MM.1S (cell line): ENCODE measurements at regions not wholly inside any gene's neighbourhood (a gene's known extent, or its start where the extent isn't known, plus 50 kb on each side); places are given as distances from the start of the nearest gene placed in this dataset.

ENCODE experiments used
- DNase-seq: peaks from one replicate; pipeline ENCODE4 v3.0.0-alpha.2; 2015
- H2AFZ ChIP-seq: fragments of 300-600 bp; sonication (generic); 2 replicates; pipeline ENCODE4 v1.6.0; 2016; ENCODE audit warnings: antibody characterized with exemption, low read length
- H3F3A ChIP-seq: fragments of 300-600 bp; sonication (generic); 2 replicates; pipeline ENCODE4 v1.6.1; 2016; ENCODE audit warnings: mild to moderate bottlenecking, antibody characterized with exemption, low read length, moderate library complexity, mixed read lengths; ENCODE audit not compliant: insufficient read depth
- H3K27ac ChIP-seq: fragments of 300-600 bp; sonication (generic); 2 replicates; pipeline ENCODE4 v1.5.1; 2016; ENCODE audit warnings: mild to moderate bottlenecking, low read length
- H3K27me3 ChIP-seq: fragments of 300-600 bp; sonication (generic); replicated peaks from 2 replicates; pipeline ENCODE4 v1.6.0; 2016; ENCODE audit warnings: low read length; ENCODE audit not compliant: insufficient read depth
- H3K36me3 ChIP-seq: fragments of 300-600 bp; sonication (generic); replicated peaks from 2 replicates; pipeline ENCODE4 v1.6.1; 2016; ENCODE audit warnings: mild to moderate bottlenecking, low read length, mixed read lengths; ENCODE audit not compliant: insufficient read depth
- H3K4me1 ChIP-seq: fragments of 300-600 bp; sonication (generic); 2 replicates; pipeline ENCODE4 v1.6.1; 2016; ENCODE audit warnings: low read length, mixed read lengths
- H3K4me2 ChIP-seq: fragments of 300-600 bp; sonication (generic); 2 replicates; pipeline ENCODE4 v1.6.0; 2016; ENCODE audit warnings: low read depth, low read length
- H3K4me3 ChIP-seq: fragments of 300-600 bp; sonication (generic); 2 replicates; pipeline ENCODE4 v1.5.1; 2016; ENCODE audit warnings: low read length, mixed read lengths
- H3K79me2 ChIP-seq: fragments of 300-600 bp; sonication (generic); 2 replicates; pipeline ENCODE4 v1.6.1; 2016; ENCODE audit warnings: mixed run types, low read length, mixed read lengths
- H3K9ac ChIP-seq: fragments of 300-600 bp; sonication (generic); 2 replicates; pipeline ENCODE4 v1.6.1; 2016; ENCODE audit warnings: low read length, mixed read lengths
- H3K9me2 ChIP-seq: fragments of 300-600 bp; sonication (generic); replicated peaks from 2 replicates; pipeline ENCODE4 v1.6.1; 2016; ENCODE audit warnings: mild to moderate bottlenecking, low read length, mixed read lengths; ENCODE audit not compliant: insufficient read depth
- H3K9me3 ChIP-seq: fragments of 300-600 bp; sonication (generic); replicated peaks from 2 replicates; pipeline ENCODE4 v1.6.1; 2016; ENCODE audit warnings: mild to moderate bottlenecking, low read length, mixed read lengths; ENCODE audit not compliant: insufficient read depth
- H4K20me1 ChIP-seq: fragments of 300-600 bp; sonication (generic); 2 replicates; pipeline ENCODE4 v1.6.1; 2016; ENCODE audit warnings: mild to moderate bottlenecking, low read length, moderate library complexity, mixed read lengths; ENCODE audit not compliant: insufficient read depth
- CTCF ChIP-seq: fragments of 300-600 bp; sonication (generic); IDR thresholded peaks from 2 replicates; pipeline ENCODE4 v1.5.1; 2016; ENCODE audit warnings: antibody characterized with exemption, low read length, mixed read lengths
- EZH2 ChIP-seq: fragments of 300-600 bp; sonication (generic); optimal IDR thresholded peaks from 2 replicates; pipeline ENCODE3; 2017; ENCODE audit warnings: low read depth, mild to moderate bottlenecking, antibody characterized with exemption, low read length, mixed read lengths
- EZH2phosphoT487 ChIP-seq: fragments of 300-600 bp; sonication (generic); IDR thresholded peaks from 2 replicates; pipeline ENCODE4 v1.6.1; 2018; ENCODE audit warnings: antibody characterized with exemption, low read length

- H3K9me2 ChIP-seq = no peaks in the 10 kb centered on the region
- no peaks in the 10 kb centered on the region for H3K79me2 ChIP-seq
- H3K4me3 ChIP-seq = no peak overlapping the region
- no peak overlapping the region for H3K4me2 ChIP-seq
- H3K9me3 ChIP-seq = no peaks in the 10 kb centered on the region
- H3K27ac ChIP-seq = no peak overlapping the region
- TF ChIP-seq CTCF (no peak), EZH2phosphoT487 (no peak), EZH2 (no peak)
- H3K4me1 ChIP-seq = no peaks in the 10 kb centered on the region
- no peaks in the 10 kb centered on the region for H3K36me3 ChIP-seq
- H4K20me1 ChIP-seq = no peaks in the 10 kb centered on the region
- H3K9ac ChIP-seq = no peak overlapping the region
- DNase-seq = no peak
- no peaks in the 10 kb centered on the region for H3F3A ChIP-seq
- H3K27me3 ChIP-seq = no peaks in the 10 kb centered on the region
- H2AFZ ChIP-seq = no peak overlapping the region
Measured at GRCh38 chr4:137451172-137451825, 81.0 kb downstream of the PCDH18 start.

DNA sequence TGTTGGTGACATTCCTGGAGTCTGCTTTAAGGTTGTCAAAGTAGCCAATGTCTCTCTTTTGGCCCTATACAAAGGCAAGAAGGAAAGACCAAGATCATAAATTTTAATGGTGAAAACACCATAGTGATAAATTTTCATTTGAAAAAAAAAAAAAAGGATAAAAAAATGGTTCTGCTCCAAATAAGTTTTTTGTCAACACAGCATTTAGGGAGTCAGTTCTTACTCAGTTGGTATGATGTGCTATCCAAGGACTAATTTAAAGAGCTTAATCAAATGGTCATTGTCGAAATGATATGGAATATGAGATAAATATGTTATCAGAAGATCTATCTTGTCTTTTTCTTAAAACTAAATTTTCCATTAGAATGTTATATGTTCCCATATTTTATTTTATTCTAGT is 83.9 kb downstream of the PCDH18 start:
- Histone ChIP-seq H4K20me1 (no peaks in the 10 kb centered on the region), H3K36me3 (no peaks in the 10 kb centered on the region), H3K9me2 (no peaks in the 10 kb centered on the region), H3K4me2 (no peak overlapping the region), H3K27me3 (no peaks in the 10 kb centered on the region), H3K9me3 (no peaks in the 10 kb centered on the region), H3K9ac (no peak overlapping the region), H3K4me3 (no peak overlapping the region), H2AFZ (no peak overlapping the region), H3K4me1 (no peaks in the 10 kb centered on the region), H3F3A (no peaks in the 10 kb centered on the region), H3K79me2 (no peaks in the 10 kb centered on the region), H3K27ac (no peak overlapping the region)
- no peak for DNase-seq
- TF ChIP-seq EZH2 (no peak), EZH2phosphoT487 (no peak), CTCF (no peak)

DNA sequence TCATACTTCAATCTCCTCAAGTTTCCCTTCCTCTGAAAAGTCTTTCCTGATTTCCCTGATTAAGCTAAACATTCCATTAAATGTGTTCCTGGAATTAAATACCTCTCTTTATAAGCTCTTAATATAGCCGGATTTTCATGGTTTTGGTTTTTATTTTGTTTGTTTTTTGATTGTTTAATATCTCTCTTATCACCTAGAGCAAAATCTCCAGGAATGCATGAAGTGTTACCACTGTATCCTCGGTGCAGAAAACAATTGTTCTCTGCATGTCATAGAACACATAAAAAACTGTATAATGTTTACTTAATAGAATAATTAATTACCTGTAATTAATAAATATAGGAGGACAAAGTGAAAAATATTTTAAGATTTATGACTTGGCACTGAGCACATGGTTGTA is 86.2 kb downstream of the PCDH18 start:
- no peak overlapping the region for H3K9ac ChIP-seq
- no peaks in the 10 kb centered on the region for H3F3A ChIP-seq
- TF ChIP-seq EZH2 = no peak
- no peak for TF ChIP-seq CTCF
- no peak for TF ChIP-seq EZH2phosphoT487
- no peaks in the 10 kb centered on the region for H3K79me2 ChIP-seq
- H3K4me2 ChIP-seq = no peak overlapping the region
- H3K9me2 ChIP-seq = no peaks in the 10 kb centered on the region
- H3K27ac ChIP-seq = no peak overlapping the region
- H4K20me1 ChIP-seq = no peaks in the 10 kb centered on the region
- H3K4me3 ChIP-seq = no peak overlapping the region
- H3K27me3 ChIP-seq = no peaks in the 10 kb centered on the region
- no peak for DNase-seq
- H3K9me3 ChIP-seq = no peaks in the 10 kb centered on the region
- no peaks in the 10 kb centered on the region for H3K4me1 ChIP-seq
- no peaks in the 10 kb centered on the region for H3K36me3 ChIP-seq
- no peak overlapping the region for H2AFZ ChIP-seq
